Lower leg skin (tissue), 4 donors: ENCODE measurements at regions not wholly inside any gene's neighbourhood (a gene's known extent, or its start where the extent isn't known, plus 50 kb on each side); places are given as distances from the start of the nearest gene placed in this dataset.

ENCODE experiments used
- DNase-seq, 2 donors: peaks; one replicate each; pipeline ENCODE4 v3.0.0-alpha.2; 2019; ENCODE audit warnings: low spot score in 2 of 2
- H3K4me3 ChIP-seq: fragments of 200-600 bp; sonication (generic); 2 replicates; pipeline ENCODE4 v1.5.1; 2017; ENCODE audit warnings: mild to moderate bottlenecking, low read depth; ENCODE audit not compliant: poor library complexity, severe bottlenecking
- CTCF ChIP-seq, 3 donors: fragments of 450-650 bp; IDR thresholded peaks; one replicate each; pipeline ENCODE4 v1.5.1; 2016; ENCODE audit warnings: antibody characterized with exemption in 3 of 3, mild to moderate bottlenecking in 3 of 3, moderate library complexity in 2 of 3
- POLR2A ChIP-seq, 2 donors: fragments of 450-650 bp; IDR thresholded peaks; one replicate each; pipeline ENCODE4 v1.6.1; 2016 to 2017; ENCODE audit warnings: antibody characterized with exemption in 2 of 2, mild to moderate bottlenecking in 1 of 2, moderate library complexity in 1 of 2
- WGBS, 2 donors: methylation state at CpG; one replicate each; pipeline ENCODE4 v1.1.5; 2018; 5-methylcytosine and 5-hydroxymethylcytosine counted together
- intact Hi-C: fragments of 100-400 bp; cut with DNase I; formaldehyde crosslinking; loops from one replicate; pipeline ENCODE4 v1.15.0; 2023; ENCODE audit warnings: low total_unique reads

- intact Hi-C loops = no loop called here
- DNase-seq = no peak
- WGBS, 2 donors = 94 to 96% methylated on average over 3 of the region's 3 CpGs
- TF ChIP-seq POLR2A (IDR thresholded peaks at IDR 0.05) (no peak), CTCF (IDR thresholded peaks at IDR 0.05) (no peak)
- H3K4me3 ChIP-seq = no peak overlapping the region
Measured at GRCh38 chr22:26775394-26775793, 118.0 kb downstream of the MIAT start.

GRCh38 chr22:26777156-26777801 lies 119.9 kb downstream of the MIAT start:
- no peak for TF ChIP-seq CTCF (IDR thresholded peaks at IDR 0.05)
- no peak for TF ChIP-seq POLR2A (IDR thresholded peaks at IDR 0.05)
- DNase-seq = peak in 1 of 2 donors; percentile 52
- intact Hi-C loops = no loop called here
- no peak overlapping the region for H3K4me3 ChIP-seq
- WGBS, 2 donors = 36 to 43% methylated on average over 6 of the region's 6 CpGs

GRCh38 chr22:26778372-26778771 lies 121.0 kb downstream of the MIAT start:
- H3K4me3 ChIP-seq = no peak overlapping the region
- DNase-seq = no peak
- TF ChIP-seq CTCF (IDR thresholded peaks at IDR 0.05) (no peak), POLR2A (IDR thresholded peaks at IDR 0.05) (no peak)
- intact Hi-C loops = no loop called here
- 85 to 94% methylated on average over 1 of the region's 1 CpG for WGBS, 2 donors

- no peak overlapping the region for H3K4me3 ChIP-seq
- no peak for DNase-seq
- intact Hi-C loops = no loop called here
- TF ChIP-seq CTCF (IDR thresholded peaks at IDR 0.05) (no peak), POLR2A (IDR thresholded peaks at IDR 0.05) (no peak)
- WGBS, 2 donors = 96 to 98% methylated on average over 3 of the region's 3 CpGs
Measured at GRCh38 chr22:26779108-26779507, 121.7 kb downstream of the MIAT start.

- TF ChIP-seq CTCF (IDR thresholded peaks at IDR 0.05) = no peak
- no peak for TF ChIP-seq POLR2A (IDR thresholded peaks at IDR 0.05)
- no peak overlapping the region for H3K4me3 ChIP-seq
- DNase-seq = no peak
- intact Hi-C loops = no loop called here
- 90 to 94% methylated on average over 3 of the region's 3 CpGs for WGBS, 2 donors
Measured at GRCh38 chr22:26779929-26780328, 122.5 kb downstream of the MIAT start.

- intact Hi-C loops = no loop called here
- DNase-seq = no peak
- TF ChIP-seq CTCF (IDR thresholded peaks at IDR 0.05) (no peak), POLR2A (IDR thresholded peaks at IDR 0.05) (no peak)
- H3K4me3 ChIP-seq = no peak overlapping the region
Measured at GRCh38 chr22:26780521-26780920, 123.1 kb downstream of the MIAT start.
